Activated T-helper 17 cell treated with anti-CD3 and anti-CD28 coated beads, Interleukin-2, amount 50 U/mL, for 72 hours (primary cell): ENCODE measurements at regions not wholly inside any gene's neighbourhood (a gene's known extent, or its start where the extent isn't known, plus 50 kb on each side); places are given as distances from the start of the nearest gene placed in this dataset.
"Not testable (repeated sequence)": the region's sequence is repeated elsewhere in the genome, so short reads cannot be mapped to it uniquely, and the experiment has no call there.

Experiments
- ATAC-seq: fragments of 150-1000 bp; cut with Tn5 transposase; replicated peaks from 2 replicates; pipeline ENCODE4 v1.10.0; 2021; ENCODE audit warnings: mild to moderate bottlenecking, moderate library complexity
- H3K27ac Mint-ChIP-seq: one replicate; pipeline ENCODE4 v1.8.0; 2022; ENCODE audit warnings: mixed read lengths
- H3K27me3 Mint-ChIP-seq: one replicate; pipeline ENCODE4 v1.8.0; 2022; ENCODE audit warnings: mixed read lengths
- H3K36me3 Mint-ChIP-seq: one replicate; pipeline ENCODE4 v1.8.0; 2022; ENCODE audit warnings: low read depth, mild to moderate bottlenecking, mixed read lengths
- H3K4me1 Mint-ChIP-seq: one replicate; pipeline ENCODE4 v1.8.0; 2022; ENCODE audit warnings: mixed read lengths
- H3K4me3 Mint-ChIP-seq: one replicate; pipeline ENCODE4 v1.8.0; 2022; ENCODE audit warnings: mild to moderate bottlenecking, mixed read lengths
- H3K9me3 Mint-ChIP-seq: one replicate; pipeline ENCODE4 v1.8.0; 2022; ENCODE audit warnings: mixed read lengths

DNA sequence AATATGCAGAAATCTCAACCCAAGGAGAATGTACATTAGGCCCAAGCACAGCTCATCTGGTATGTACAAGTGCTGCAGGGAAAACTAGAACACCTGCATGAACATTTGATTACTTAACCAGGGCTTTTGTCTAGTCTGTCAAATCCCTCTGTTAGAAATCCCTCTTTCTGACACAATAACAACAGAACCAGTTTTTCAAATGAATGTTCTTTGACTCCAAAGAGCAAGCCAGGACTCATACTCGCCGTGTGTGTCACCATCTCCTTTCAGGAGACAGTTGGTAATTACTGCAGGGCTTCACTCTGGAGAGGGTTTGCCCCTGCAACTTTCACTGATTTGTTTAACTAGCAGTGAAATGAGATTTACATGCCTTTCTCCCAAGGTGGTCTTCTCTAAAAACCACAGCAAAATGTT, 143.0 kb upstream of the FAM241A start:
- no peak overlapping the region for H3K27ac Mint-ChIP-seq
- ATAC-seq = no peak
- H3K4me1 Mint-ChIP-seq = no peaks in the 10 kb centered on the region
- H3K36me3 Mint-ChIP-seq = no peaks in the 10 kb centered on the region
- H3K27me3 Mint-ChIP-seq = peaks cover 11% of the 10 kb centered on the region
- H3K4me3 Mint-ChIP-seq = no peak overlapping the region
- peaks cover 7% of the 10 kb centered on the region for H3K9me3 Mint-ChIP-seq

DNA sequence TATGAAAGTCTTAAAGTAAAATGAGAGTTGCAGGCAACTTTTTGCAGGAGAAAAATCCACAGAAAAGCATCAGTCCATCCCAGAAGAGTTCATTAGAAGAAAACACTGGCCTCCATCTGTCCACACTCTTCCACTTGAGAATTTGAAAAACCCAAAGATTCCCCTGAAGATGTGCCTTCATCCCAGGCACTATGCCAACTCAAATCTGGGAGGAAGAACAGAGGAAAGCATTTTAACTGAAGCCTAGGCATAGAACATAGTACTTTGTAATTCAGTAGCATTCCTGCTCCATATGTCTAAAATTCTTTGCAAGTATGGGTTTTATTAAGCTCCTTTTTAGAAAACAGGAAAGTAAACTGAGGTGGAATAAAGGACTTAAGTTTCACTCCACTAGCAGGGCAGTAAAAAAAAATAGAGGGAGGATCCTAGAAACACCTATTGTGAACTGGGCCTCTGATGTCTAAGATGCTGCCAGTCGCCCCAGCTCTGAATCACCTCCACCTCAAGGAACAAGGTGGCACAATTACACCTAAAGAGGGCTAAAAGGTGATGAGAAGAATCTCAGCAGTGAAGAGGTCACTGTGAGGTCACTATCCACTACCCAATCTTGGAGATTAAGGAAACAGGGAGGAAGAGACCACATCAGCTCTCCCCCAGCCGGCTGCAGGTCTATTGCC, 141.9 kb upstream of the FAM241A start:
- peaks cover 11% of the 10 kb centered on the region for H3K27me3 Mint-ChIP-seq
- no peaks in the 10 kb centered on the region for H3K36me3 Mint-ChIP-seq
- H3K27ac Mint-ChIP-seq = no peak overlapping the region
- no peak for ATAC-seq
- no peaks in the 10 kb centered on the region for H3K4me1 Mint-ChIP-seq
- no peak overlapping the region for H3K4me3 Mint-ChIP-seq
- peaks cover 6% of the 10 kb centered on the region for H3K9me3 Mint-ChIP-seq

DNA sequence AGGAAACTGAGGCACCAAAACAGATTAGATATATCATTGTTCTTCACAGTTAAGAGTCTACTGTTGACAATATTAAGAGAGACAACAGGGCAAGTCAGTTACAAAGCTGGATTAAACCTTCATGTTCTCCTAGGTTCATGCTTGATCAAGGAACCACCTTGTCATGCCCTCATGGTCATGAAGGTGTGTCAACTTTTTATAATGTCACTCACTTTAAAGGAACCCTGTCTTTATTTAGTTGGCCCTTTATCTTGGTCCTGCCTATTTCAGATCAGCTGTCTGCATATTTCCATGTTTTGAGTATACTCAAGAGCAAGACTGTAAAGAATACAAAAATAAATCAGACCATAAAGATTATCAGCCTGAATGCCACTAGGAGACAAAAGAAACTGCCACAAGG, 140.2 kb upstream of the FAM241A start:
- Mint-ChIP-seq H3K4me1 (no peaks in the 10 kb centered on the region), H3K9me3 (no peaks in the 10 kb centered on the region), H3K27me3 (peaks cover 11% of the 10 kb centered on the region), H3K27ac (no peak overlapping the region), H3K36me3 (no peaks in the 10 kb centered on the region), H3K4me3 (no peak overlapping the region)
- ATAC-seq = no peak

GRCh38 chr4:112007391-112007790, 137.9 kb upstream of the FAM241A start:
- H3K27me3 Mint-ChIP-seq = peaks cover 18% of the 10 kb centered on the region
- H3K27ac Mint-ChIP-seq = no peak overlapping the region
- no peak for ATAC-seq
- H3K36me3 Mint-ChIP-seq = no peaks in the 10 kb centered on the region
- H3K4me1 Mint-ChIP-seq = no peaks in the 10 kb centered on the region
- no peaks in the 10 kb centered on the region for H3K9me3 Mint-ChIP-seq
- no peak overlapping the region for H3K4me3 Mint-ChIP-seq

DNA sequence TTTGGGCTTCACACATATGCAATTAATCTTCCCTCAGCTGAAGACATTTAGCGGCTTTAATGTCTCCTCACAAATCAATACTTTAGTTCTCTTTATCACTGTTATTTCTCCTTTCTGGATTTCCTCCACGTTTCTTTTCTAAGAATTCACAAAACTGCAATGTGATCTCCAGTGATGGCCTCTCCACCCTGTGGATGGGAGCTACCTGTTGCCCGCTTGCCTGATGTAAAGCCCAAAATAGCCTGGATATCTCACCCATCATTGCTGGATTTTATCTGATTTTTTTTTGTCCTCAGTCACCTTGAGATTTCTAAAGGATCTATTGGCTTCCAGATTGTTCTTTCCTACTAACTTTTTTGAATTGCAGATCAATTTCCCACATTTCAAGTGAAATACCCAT, 129.3 kb upstream of the FAM241A start:
- Mint-ChIP-seq H3K27ac (no peak overlapping the region), H3K4me3 (no peak overlapping the region), H3K36me3 (no peaks in the 10 kb centered on the region), H3K27me3 (peaks cover 7% of the 10 kb centered on the region), H3K4me1 (no peaks in the 10 kb centered on the region), H3K9me3 (no peaks in the 10 kb centered on the region)
- ATAC-seq = no peak

GRCh38 chr4:112023402-112023950, 121.8 kb upstream of the FAM241A start:
- no peak overlapping the region for H3K4me3 Mint-ChIP-seq
- H3K4me1 Mint-ChIP-seq = no peaks in the 10 kb centered on the region
- no peak for ATAC-seq
- no peaks in the 10 kb centered on the region for H3K9me3 Mint-ChIP-seq
- no peak overlapping the region for H3K27ac Mint-ChIP-seq
- H3K36me3 Mint-ChIP-seq = no peaks in the 10 kb centered on the region
- peaks cover 23% of the 10 kb centered on the region for H3K27me3 Mint-ChIP-seq

- peaks cover 30% of the 10 kb centered on the region for H3K27me3 Mint-ChIP-seq
- H3K27ac Mint-ChIP-seq = no peak overlapping the region
- no peaks in the 10 kb centered on the region for H3K36me3 Mint-ChIP-seq
- no peak overlapping the region for H3K4me3 Mint-ChIP-seq
- no peaks in the 10 kb centered on the region for H3K9me3 Mint-ChIP-seq
- ATAC-seq = no peak
- no peaks in the 10 kb centered on the region for H3K4me1 Mint-ChIP-seq
These were observed 119.2 kb upstream of the FAM241A start for GRCh38 chr4:112026058-112026457.

DNA sequence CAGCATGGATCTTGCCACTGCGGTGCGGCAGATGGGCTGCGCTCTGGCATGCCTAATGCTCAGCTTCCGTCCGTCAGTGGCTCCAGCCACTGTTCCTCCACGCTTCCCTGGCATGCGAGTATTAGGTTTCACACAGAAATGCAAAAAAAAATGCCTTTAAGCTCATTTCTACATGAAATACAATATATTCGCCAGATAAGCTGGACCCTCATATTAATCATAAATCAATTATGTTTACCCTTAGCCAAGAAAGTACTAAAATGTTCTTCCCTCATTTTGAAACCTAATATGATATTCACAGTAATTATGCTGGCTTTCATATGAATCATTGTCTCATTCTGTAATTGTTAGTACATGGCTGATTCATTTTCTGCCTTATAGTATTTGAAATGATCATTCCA, 115.5 kb upstream of the FAM241A start:
- Mint-ChIP-seq H3K4me3 (no peak overlapping the region), H3K36me3 (no peaks in the 10 kb centered on the region), H3K9me3 (no peaks in the 10 kb centered on the region), H3K27ac (no peak overlapping the region), H3K27me3 (peaks cover 36% of the 10 kb centered on the region), H3K4me1 (no peaks in the 10 kb centered on the region)
- ATAC-seq = no peak

GRCh38 chr4:112031712-112032328, 113.4 kb upstream of the FAM241A start:
- Mint-ChIP-seq H3K27me3 (peaks cover 31% of the 10 kb centered on the region), H3K36me3 (no peaks in the 10 kb centered on the region), H3K4me1 (no peaks in the 10 kb centered on the region), H3K4me3 (no peak overlapping the region), H3K9me3 (no peaks in the 10 kb centered on the region), H3K27ac (no peak overlapping the region)
- ATAC-seq = no peak

DNA sequence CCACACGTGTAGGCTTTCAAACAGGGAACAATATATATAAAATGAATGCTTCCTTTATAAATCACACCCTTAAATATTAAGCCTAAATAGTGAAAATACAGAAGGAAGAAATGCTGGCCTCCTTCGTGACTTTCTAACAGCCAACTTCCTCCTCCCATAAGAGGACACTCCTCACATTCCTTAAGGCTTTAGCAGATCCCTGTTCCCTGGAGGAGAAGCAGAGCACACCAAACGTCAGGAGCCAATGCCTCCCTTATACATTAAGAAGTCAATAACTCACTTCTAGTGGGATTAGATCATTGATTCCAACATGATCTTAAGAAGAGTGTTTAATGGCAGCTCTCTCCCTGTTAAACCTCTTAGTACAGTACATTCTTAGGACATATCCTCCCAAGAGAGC, 108.4 kb upstream of the FAM241A start:
- H3K27ac Mint-ChIP-seq = no peak overlapping the region
- H3K4me1 Mint-ChIP-seq = no peaks in the 10 kb centered on the region
- H3K36me3 Mint-ChIP-seq = no peaks in the 10 kb centered on the region
- H3K9me3 Mint-ChIP-seq = no peaks in the 10 kb centered on the region
- ATAC-seq = no peak
- H3K27me3 Mint-ChIP-seq = peaks cover 10% of the 10 kb centered on the region
- no peak overlapping the region for H3K4me3 Mint-ChIP-seq

- ATAC-seq = no peak
- Mint-ChIP-seq H3K4me3 (no peak overlapping the region), H3K27me3 (peaks cover 7% of the 10 kb centered on the region)
These were observed 106.4 kb upstream of the FAM241A start for GRCh38 chr4:112038861-112039260.

DNA sequence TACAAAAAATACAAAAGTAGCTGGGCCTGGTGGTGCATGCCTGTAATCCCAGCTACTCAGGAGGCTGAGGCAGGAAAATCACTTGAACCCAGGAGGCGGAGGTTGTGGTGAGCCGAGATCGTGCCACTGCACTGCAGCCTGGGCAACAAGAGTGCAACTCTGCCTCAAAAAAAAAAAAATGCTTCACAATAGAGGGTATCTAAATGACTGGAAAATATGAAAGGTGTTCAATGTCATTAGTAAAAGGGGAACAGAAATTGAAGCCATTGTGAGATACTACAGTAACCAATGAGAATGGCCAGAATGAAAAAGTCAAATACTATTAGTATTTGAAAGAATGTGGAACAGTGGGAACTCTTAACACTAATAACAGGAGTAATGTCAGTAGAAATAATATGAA, 96.1 kb upstream of the FAM241A start:
- H3K36me3 Mint-ChIP-seq, ATAC-seq, H3K4me1 Mint-ChIP-seq, H3K27me3 Mint-ChIP-seq, H3K4me3 Mint-ChIP-seq, H3K9me3 Mint-ChIP-seq, H3K27ac Mint-ChIP-seq: not testable (repeated sequence)

More at GRCh38 chr4:112038861-112039260, 106.4 kb upstream of the FAM241A start:
- H3K36me3 Mint-ChIP-seq = no peaks in the 10 kb centered on the region
- no peaks in the 10 kb centered on the region for H3K4me1 Mint-ChIP-seq
- H3K9me3 Mint-ChIP-seq = no peaks in the 10 kb centered on the region
- no peak overlapping the region for H3K27ac Mint-ChIP-seq

GRCh38 chr4:112053825-112054350, 91.4 kb upstream of the FAM241A start:
- no peaks in the 10 kb centered on the region for H3K36me3 Mint-ChIP-seq
- ATAC-seq = no peak
- H3K4me3 Mint-ChIP-seq = no peak overlapping the region
- no peak overlapping the region for H3K27ac Mint-ChIP-seq
- peaks cover 5% of the 10 kb centered on the region for H3K4me1 Mint-ChIP-seq
- peaks cover 14% of the 10 kb centered on the region for H3K27me3 Mint-ChIP-seq
- no peaks in the 10 kb centered on the region for H3K9me3 Mint-ChIP-seq

DNA sequence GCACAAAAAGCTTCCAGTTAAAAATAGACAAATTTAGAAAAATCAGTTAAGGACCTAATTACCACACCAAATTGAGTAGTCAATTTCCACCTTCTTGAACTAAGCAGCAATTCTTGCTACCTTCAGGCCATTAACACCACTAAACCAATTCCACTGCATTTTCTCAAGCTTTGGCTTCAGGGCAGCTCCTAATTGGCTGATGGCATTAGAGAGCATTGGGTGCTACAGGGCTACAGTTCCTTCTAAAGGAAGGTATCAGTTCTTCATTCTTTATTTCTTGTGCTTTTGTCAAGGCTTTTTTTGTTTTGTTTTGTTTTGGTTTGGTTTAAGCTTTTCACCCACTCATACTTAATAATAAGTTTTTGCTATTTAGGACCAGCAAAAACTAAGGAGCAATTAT, 90.2 kb upstream of the FAM241A start:
- no peak overlapping the region for H3K27ac Mint-ChIP-seq
- no peak for ATAC-seq
- H3K9me3 Mint-ChIP-seq = no peaks in the 10 kb centered on the region
- H3K4me3 Mint-ChIP-seq = no peak overlapping the region
- H3K4me1 Mint-ChIP-seq = peaks cover 5% of the 10 kb centered on the region
- no peaks in the 10 kb centered on the region for H3K36me3 Mint-ChIP-seq
- H3K27me3 Mint-ChIP-seq = peaks cover 14% of the 10 kb centered on the region

- H3K27ac Mint-ChIP-seq = no peak overlapping the region
- no peak for ATAC-seq
These were observed 87.8 kb upstream of the FAM241A start for GRCh38 chr4:112057470-112057869.

More at GRCh38 chr4:112057470-112057869, 87.8 kb upstream of the FAM241A start:
- peaks cover 5% of the 10 kb centered on the region for H3K4me1 Mint-ChIP-seq
- H3K4me3 Mint-ChIP-seq = no peak overlapping the region
- H3K36me3 Mint-ChIP-seq = no peaks in the 10 kb centered on the region
- H3K9me3 Mint-ChIP-seq = no peaks in the 10 kb centered on the region
- H3K27me3 Mint-ChIP-seq = peaks cover 14% of the 10 kb centered on the region
